ENCODE measurements at regions not wholly inside any gene's neighbourhood (a gene's known extent, or its start where the extent isn't known, plus 50 kb on each side); places are given as distances from the start of the nearest gene placed in this dataset.

DNA sequence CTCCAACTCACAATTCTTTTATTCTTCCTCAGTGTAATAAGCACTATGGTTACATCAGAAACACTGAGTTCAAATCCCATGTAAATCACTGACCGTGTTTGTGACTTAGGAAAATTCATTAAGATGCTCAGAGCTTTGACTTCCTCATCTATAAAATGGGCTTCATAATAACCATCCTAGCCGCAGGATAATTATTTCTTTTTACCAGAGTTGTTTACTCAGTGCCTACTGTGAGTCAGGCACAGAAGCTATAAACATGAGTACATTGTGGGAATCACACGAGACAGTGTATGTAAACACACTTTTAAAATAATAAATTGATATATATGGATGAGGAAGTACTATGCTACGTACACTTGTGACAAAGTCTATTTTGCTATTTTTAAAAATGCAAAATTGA, 296.3 kb upstream of the TENM3 start:
- Histone ChIP-seq H3K36me3 (no peaks in the 10 kb centered on the region), H3K4me3 (replicated peaks in 1 of 3) (no peak overlapping the region), H3K27me3 (no peaks in the 10 kb centered on the region), H3K9me3 (no peaks in the 10 kb centered on the region), H3K27ac (no peak overlapping the region), H3K4me1 (no peaks in the 10 kb centered on the region)
- 93 to 96% methylated on average over 4 of the region's 4 CpGs for WGBS, 2 donors
- intact Hi-C loops (cut with DNase I), result no loop called here
- DNase-seq, result no peak
- TF ChIP-seq POLR2A (IDR thresholded peaks at IDR 0.05), result no peak
- TF ChIP-seq, protein P1, sequence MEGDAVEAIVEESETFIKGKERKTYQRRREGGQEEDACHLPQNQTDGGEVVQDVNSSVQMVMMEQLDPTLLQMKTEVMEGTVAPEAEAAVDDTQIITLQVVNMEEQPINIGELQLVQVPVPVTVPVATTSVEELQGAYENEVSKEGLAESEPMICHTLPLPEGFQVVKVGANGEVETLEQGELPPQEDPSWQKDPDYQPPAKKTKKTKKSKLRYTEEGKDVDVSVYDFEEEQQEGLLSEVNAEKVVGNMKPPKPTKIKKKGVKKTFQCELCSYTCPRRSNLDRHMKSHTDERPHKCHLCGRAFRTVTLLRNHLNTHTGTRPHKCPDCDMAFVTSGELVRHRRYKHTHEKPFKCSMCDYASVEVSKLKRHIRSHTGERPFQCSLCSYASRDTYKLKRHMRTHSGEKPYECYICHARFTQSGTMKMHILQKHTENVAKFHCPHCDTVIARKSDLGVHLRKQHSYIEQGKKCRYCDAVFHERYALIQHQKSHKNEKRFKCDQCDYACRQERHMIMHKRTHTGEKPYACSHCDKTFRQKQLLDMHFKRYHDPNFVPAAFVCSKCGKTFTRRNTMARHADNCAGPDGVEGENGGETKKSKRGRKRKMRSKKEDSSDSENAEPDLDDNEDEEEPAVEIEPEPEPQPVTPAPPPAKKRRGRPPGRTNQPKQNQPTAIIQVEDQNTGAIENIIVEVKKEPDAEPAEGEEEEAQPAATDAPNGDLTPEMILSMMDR (IDR thresholded peaks at IDR 0.05), result no peak

DNA sequence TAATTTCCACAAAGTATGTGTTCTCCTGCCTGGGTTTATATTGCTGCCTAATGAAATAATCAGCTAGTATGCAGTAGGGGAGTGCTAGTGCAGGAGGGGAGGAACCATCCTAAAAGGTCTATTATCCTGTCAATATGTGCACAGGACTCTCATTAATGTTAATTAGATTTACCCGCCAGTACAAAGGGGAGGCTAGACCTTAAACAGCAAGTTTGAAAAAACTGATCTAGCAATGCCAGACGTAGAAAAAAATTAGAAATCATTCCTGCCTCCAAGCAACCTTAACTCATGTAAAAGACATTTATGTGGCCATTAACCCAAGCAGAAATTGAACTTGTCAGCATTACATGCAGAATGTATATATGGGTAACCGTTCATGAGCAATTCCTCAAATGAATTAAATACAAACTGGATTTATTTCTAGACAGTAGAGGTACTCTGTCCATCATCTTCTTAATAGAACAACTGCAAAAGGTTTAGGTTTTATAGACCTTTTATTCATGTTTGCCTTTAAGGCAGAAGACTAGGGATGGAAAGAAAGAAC, 294.3 kb upstream of the TENM3 start:
- no peaks in the 10 kb centered on the region for H3K36me3 ChIP-seq
- DNase-seq, result no peak
- H3K4me1 ChIP-seq, result no peaks in the 10 kb centered on the region
- H3K27ac ChIP-seq, result no peak overlapping the region
- H3K4me3 ChIP-seq (replicated peaks in 1 of 3), result no peak overlapping the region
- H3K27me3 ChIP-seq, result no peaks in the 10 kb centered on the region
- no peak for TF ChIP-seq POLR2A (IDR thresholded peaks at IDR 0.05)
- TF ChIP-seq, protein P1 (IDR thresholded peaks at IDR 0.05), result no peak
- no peaks in the 10 kb centered on the region for H3K9me3 ChIP-seq
- intact Hi-C loops (cut with DNase I), result no loop called here
- 58 to 81% methylated on average over 3 of the region's 3 CpGs for WGBS, 2 donors

DNA sequence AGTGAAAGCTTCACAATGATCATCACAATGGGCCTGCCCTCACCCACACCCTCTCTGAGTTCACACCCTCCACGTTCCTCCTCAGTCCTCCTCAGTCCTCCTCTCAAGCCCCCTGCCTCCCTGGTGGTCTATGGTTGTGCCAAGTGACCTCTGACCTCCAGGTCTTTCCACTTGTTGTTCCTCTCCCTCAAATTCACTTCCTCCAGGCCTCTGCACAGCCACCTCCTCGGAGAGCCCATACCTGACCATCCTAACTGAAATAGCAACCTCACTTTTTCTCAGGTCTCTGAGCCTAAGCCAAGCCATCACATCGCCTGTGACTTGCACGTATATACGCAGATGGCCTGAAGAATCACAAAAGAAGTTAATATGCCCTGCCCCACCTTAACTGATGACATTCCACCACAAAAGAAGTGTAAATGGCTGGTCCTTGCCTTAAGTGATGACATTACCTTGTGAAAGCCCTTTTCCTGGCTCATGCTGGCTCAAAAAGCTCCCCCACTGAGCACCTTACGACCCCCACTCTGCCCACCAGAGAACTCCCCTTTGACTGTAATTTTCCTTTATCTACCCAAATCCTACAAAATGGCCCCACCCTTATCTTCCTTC, 293.4 kb upstream of the TENM3 start:
- WGBS, 2 donors, result 61 to 74% methylated on average over 5 to 6 of the region's 6 CpGs
- intact Hi-C loops (cut with DNase I), result no loop called here
- no peaks in the 10 kb centered on the region for H3K36me3 ChIP-seq
- H3K27me3 ChIP-seq, result no peaks in the 10 kb centered on the region
- no peaks in the 10 kb centered on the region for H3K4me1 ChIP-seq
- no peak for DNase-seq
- no peak overlapping the region for H3K4me3 ChIP-seq (replicated peaks in 1 of 3)
- H3K27ac ChIP-seq, result no peak overlapping the region
- no peak for TF ChIP-seq POLR2A (IDR thresholded peaks at IDR 0.05)
- TF ChIP-seq, protein P1 (IDR thresholded peaks at IDR 0.05), result no peak
- no peaks in the 10 kb centered on the region for H3K9me3 ChIP-seq

DNA sequence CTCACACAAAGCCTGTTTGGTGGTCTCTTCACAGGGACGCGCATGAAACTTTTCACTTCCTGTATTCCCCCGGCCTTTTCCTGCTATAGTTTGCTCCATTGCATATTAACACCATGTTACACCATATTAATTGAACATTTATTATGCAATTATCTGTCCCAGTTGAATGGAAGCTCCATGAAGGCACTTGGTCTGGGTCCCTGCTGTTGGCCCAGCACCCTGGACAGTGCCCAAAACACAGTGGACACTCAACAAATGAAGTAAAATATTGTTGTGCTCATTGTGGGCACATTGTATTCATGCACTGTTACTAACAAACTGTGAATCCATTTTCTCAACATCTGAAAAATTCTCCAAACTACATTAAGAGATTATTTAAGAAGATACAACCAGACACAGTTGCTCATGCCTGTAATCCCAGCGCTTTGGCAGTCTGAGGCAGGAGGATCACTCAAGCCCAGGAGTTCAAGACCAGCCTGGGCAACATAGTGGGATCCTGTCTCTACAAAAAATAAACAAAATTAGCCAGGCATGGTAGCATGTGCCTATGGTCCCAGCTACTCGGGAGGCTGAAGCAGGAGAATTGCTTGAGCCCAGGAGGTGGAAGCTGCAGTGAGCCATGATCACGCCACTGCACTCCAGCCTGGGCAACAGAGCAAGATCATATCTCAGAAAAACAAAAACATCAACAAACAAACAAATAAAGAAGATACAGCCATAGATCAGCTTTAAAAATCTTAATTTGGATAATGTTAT, 292.7 kb upstream of the TENM3 start:
- Histone ChIP-seq H3K9me3 (no peaks in the 10 kb centered on the region), H3K27ac (no peak overlapping the region), H3K4me1 (no peaks in the 10 kb centered on the region), H3K27me3 (no peaks in the 10 kb centered on the region), H3K36me3 (no peaks in the 10 kb centered on the region), H3K4me3 (replicated peaks in 1 of 3) (no peak overlapping the region)
- 56 to 83% methylated on average over 6 of the region's 6 CpGs for WGBS, 2 donors
- no peak for DNase-seq
- intact Hi-C loops (cut with DNase I), result no loop called here
- no peak for TF ChIP-seq POLR2A (IDR thresholded peaks at IDR 0.05)
- TF ChIP-seq, protein P1 (IDR thresholded peaks at IDR 0.05), result no peak

DNA sequence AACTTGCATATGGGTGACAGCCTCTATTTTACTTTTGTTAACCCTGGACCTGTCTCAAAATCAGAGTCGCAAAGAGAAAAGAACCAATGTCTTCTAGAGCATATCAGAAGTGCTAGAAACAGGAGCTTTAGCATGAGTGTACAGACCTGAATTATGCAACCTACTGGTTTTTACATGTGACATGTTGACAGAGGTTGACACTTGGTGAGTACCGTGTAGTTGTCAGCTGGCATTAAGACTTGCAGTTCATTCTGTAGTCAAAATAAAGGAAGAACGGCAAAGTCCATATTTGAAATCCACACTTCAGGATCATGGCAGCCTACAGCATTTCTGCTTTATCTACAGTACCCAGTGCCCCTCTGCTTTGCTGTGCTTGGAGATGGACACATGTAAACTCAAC, 291.9 kb upstream of the TENM3 start:
- Histone ChIP-seq H3K9me3 (no peaks in the 10 kb centered on the region), H3K27me3 (no peaks in the 10 kb centered on the region), H3K27ac (no peak overlapping the region), H3K4me1 (peaks cover under 1 to 4% of the 10 kb centered on the region in 2 donors), H3K36me3 (no peaks in the 10 kb centered on the region), H3K4me3 (replicated peaks in 1 of 3) (no peak overlapping the region)
- DNase-seq, result no peak
- TF ChIP-seq POLR2A (IDR thresholded peaks at IDR 0.05), result no peak
- TF ChIP-seq, protein P1 (IDR thresholded peaks at IDR 0.05), result no peak
- 55 to 88% methylated on average over 3 of the region's 3 CpGs for WGBS, 2 donors
- intact Hi-C loops (cut with DNase I), result no loop called here
